ENCODE measurements at regions not wholly inside any gene's neighbourhood (a gene's known extent, or its start where the extent isn't known, plus 50 kb on each side); places are given as distances from the start of the nearest gene placed in this dataset.

GRCh38 chr2:64880193-64880951, 108.8 kb upstream of the SLC1A4 start:
- no peak for TF ChIP-seq CTCF (IDR thresholded peaks at IDR 0.05; ENCODE audit: low read depth, low read length)
- TF ChIP-seq EZH2phosphoT487 (IDR thresholded peaks at IDR 0.05; ENCODE audit: low read depth) = no peak
